WTC11 (cell line): ENCODE measurements at regions not wholly inside any gene's neighbourhood (a gene's known extent, or its start where the extent isn't known, plus 50 kb on each side); places are given as distances from the start of the nearest gene placed in this dataset.
A peak's percentile ranks its signal among the peaks of the same experiment; 100 is the strongest.

Experiments
- ATAC-seq: fragments of 200-7000 bp; cut with Tn5 transposase; 2 replicates; pipeline ENCODE4 v1.10.0; 2021; ENCODE audit warnings: mild to moderate bottlenecking, moderate library complexity
- CTCF ChIA-PET: fragments of 300-600 bp; sonication (Branson Sonifier 250); formaldehyde crosslinking; loops from one replicate; lab custom pipeline; 2021; ENCODE audit warnings: antibody characterized with exemption; lab: Charles Lee
- POLR2A ChIA-PET: fragments of 350-600 bp; sonication (Branson Sonifier 250); formaldehyde crosslinking; loops from one replicate; lab custom pipeline; 2021; ENCODE audit warnings: antibody characterized with exemption; lab: Charles Lee
- DNase-seq: peaks from one replicate; pipeline ENCODE4 v3.0.0; 2021; ENCODE audit warnings: low spot score
- H3K27ac Mint-ChIP-seq: 2 replicates; pipeline ENCODE4 v1.8.0; 2021; ENCODE audit warnings: mixed read lengths
- H3K27me3 Mint-ChIP-seq: 2 replicates; pipeline ENCODE4 v1.8.0; 2021; ENCODE audit warnings: low read depth, mild to moderate bottlenecking, moderate library complexity, mixed read lengths
- H3K36me3 Mint-ChIP-seq: 2 replicates; pipeline ENCODE4 v1.8.0; 2021; ENCODE audit warnings: mixed read lengths
- H3K4me1 Mint-ChIP-seq: 2 replicates; pipeline ENCODE4 v1.8.0; 2022; ENCODE audit warnings: mixed read lengths
- H3K4me3 Mint-ChIP-seq: 2 replicates; pipeline ENCODE4 v1.8.0; 2021; ENCODE audit warnings: mild to moderate bottlenecking, moderate library complexity, mixed read lengths
- H3K9me3 Mint-ChIP-seq: 2 replicates; pipeline ENCODE4 v1.8.0; 2021; ENCODE audit warnings: mixed read lengths
- CREM ChIP-seq: sonication (generic); formaldehyde crosslinking; IDR thresholded peaks from 2 replicates; pipeline ENCODE4 v1.8.1; 2022; ENCODE audit warnings: mild to moderate bottlenecking, missing genetic modification reagents, moderate library complexity
- IRF2 ChIP-seq: sonication (generic); formaldehyde crosslinking; IDR thresholded peaks from 2 replicates; pipeline ENCODE4 v1.8.0; 2022; ENCODE audit warnings: low read depth, missing genetic modification reagents, borderline replicate concordance
- KAT7 ChIP-seq: sonication (generic); formaldehyde crosslinking; IDR thresholded peaks from 2 replicates; pipeline ENCODE4 v1.8.1; 2023; ENCODE audit warnings: missing genetic modification reagents, mild to moderate bottlenecking, borderline replicate concordance
- MXD4 ChIP-seq: fragments of 250-450 bp; sonication (Bioruptor Pico); IDR thresholded peaks from 2 replicates; pipeline ENCODE4 v1.8.0; 2021; ENCODE audit warnings: mild to moderate bottlenecking, moderate library complexity, borderline replicate concordance
- NFYB ChIP-seq: sonication (generic); formaldehyde crosslinking; conservative IDR thresholded peaks from 2 replicates; pipeline ENCODE4 v1.8.0; 2022; ENCODE audit warnings: low read depth, missing genetic modification reagents
- NR2C2 ChIP-seq: sonication (generic); formaldehyde crosslinking; IDR thresholded peaks from 2 replicates; pipeline ENCODE4 v1.8.0; 2022; ENCODE audit warnings: mild to moderate bottlenecking, missing genetic modification reagents
- OVOL2 ChIP-seq: fragments of 250-450 bp; sonication (Bioruptor Pico); IDR thresholded peaks from 2 replicates; pipeline ENCODE4 v1.9.0; 2021; ENCODE audit warnings: mild to moderate bottlenecking, borderline replicate concordance
- PRRX2 ChIP-seq: fragments of 250-450 bp; sonication (Bioruptor Pico); IDR thresholded peaks from 2 replicates; pipeline ENCODE4 v1.8.0; 2021; ENCODE audit warnings: mild to moderate bottlenecking
- SP1 ChIP-seq: sonication (generic); formaldehyde crosslinking; conservative IDR thresholded peaks from 2 replicates; pipeline ENCODE4 v1.8.1; 2022; ENCODE audit warnings: missing genetic modification reagents
- ZNF416 ChIP-seq: fragments of 250-450 bp; sonication (Bioruptor Pico); IDR thresholded peaks from 2 replicates; pipeline ENCODE4 v1.9.0; 2021; ENCODE audit warnings: mild to moderate bottlenecking, inconsistent platforms
- TF ChIP-seq, protein P1 (sequence below): sonication (generic); formaldehyde crosslinking; IDR thresholded peaks from 2 replicates; pipeline ENCODE4 v1.8.0; 2022; ENCODE audit warnings: missing genetic modification reagents
- TF ChIP-seq, protein P2 (sequence below): sonication (generic); formaldehyde crosslinking; IDR thresholded peaks from 2 replicates; pipeline ENCODE4 v1.8.1; 2023; ENCODE audit warnings: mild to moderate bottlenecking, missing genetic modification reagents
- TF ChIP-seq, protein P3 (sequence below): sonication (generic); formaldehyde crosslinking; IDR thresholded peaks from 2 replicates; pipeline ENCODE4 v1.8.1; 2022; ENCODE audit warnings: mild to moderate bottlenecking, missing genetic modification reagents, moderate library complexity, borderline replicate concordance
- TF ChIP-seq, protein P4 (sequence below): sonication (generic); formaldehyde crosslinking; conservative IDR thresholded peaks from 2 replicates; pipeline ENCODE4 v1.8.1; 2023; ENCODE audit warnings: mild to moderate bottlenecking, low read depth, missing genetic modification reagents, moderate library complexity
- TF ChIP-seq, protein P5 (sequence below): sonication (generic); formaldehyde crosslinking; IDR thresholded peaks from 2 replicates; pipeline ENCODE4 v1.8.0; 2022; ENCODE audit warnings: mild to moderate bottlenecking, missing genetic modification reagents

DNA sequence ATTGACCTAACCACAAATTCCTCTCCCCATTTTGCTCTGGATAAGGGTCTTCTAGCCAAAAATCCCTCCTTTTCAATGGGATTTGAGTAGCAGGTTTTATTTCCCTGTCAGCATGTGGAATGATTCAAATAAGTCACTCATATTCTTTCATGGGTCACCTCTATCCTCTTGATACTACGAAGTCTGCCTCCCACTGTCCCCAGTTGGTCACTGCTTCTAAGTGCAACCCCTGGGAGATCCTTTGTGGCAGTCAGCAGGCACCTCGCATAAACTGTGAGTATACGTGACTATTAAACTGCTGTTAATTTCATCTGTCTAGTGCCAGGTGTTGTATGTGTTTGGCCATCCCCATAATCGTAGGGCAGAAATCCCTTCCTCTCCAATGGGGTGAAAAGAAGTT is 1667.9 kb upstream of the PCDH7 start:
- ChIA-PET POLR2A (no interaction called here), CTCF (no interaction called here)
- Mint-ChIP-seq H3K36me3 (peaks cover 6% of the 10 kb centered on the region), H3K9me3 (peaks cover 12% of the 10 kb centered on the region), H3K4me1 (peaks cover 34% of the 10 kb centered on the region), H3K27ac (no peak overlapping the region), H3K4me3 (no peak overlapping the region), H3K27me3 (no peaks in the 10 kb centered on the region)
- DNase-seq (peak; percentile 13), ATAC-seq (peak; percentile 86)
- TF ChIP-seq, protein P1, sequence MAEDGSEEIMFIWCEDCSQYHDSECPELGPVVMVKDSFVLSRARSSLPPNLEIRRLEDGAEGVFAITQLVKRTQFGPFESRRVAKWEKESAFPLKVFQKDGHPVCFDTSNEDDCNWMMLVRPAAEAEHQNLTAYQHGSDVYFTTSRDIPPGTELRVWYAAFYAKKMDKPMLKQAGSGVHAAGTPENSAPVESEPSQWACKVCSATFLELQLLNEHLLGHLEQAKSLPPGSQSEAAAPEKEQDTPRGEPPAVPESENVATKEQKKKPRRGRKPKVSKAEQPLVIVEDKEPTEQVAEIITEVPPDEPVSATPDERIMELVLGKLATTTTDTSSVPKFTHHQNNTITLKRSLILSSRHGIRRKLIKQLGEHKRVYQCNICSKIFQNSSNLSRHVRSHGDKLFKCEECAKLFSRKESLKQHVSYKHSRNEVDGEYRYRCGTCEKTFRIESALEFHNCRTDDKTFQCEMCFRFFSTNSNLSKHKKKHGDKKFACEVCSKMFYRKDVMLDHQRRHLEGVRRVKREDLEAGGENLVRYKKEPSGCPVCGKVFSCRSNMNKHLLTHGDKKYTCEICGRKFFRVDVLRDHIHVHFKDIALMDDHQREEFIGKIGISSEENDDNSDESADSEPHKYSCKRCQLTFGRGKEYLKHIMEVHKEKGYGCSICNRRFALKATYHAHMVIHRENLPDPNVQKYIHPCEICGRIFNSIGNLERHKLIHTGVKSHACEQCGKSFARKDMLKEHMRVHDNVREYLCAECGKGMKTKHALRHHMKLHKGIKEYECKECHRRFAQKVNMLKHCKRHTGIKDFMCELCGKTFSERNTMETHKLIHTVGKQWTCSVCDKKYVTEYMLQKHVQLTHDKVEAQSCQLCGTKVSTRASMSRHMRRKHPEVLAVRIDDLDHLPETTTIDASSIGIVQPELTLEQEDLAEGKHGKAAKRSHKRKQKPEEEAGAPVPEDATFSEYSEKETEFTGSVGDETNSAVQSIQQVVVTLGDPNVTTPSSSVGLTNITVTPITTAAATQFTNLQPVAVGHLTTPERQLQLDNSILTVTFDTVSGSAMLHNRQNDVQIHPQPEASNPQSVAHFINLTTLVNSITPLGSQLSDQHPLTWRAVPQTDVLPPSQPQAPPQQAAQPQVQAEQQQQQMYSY (CRISPR knock-in tag), result no peak

DNA sequence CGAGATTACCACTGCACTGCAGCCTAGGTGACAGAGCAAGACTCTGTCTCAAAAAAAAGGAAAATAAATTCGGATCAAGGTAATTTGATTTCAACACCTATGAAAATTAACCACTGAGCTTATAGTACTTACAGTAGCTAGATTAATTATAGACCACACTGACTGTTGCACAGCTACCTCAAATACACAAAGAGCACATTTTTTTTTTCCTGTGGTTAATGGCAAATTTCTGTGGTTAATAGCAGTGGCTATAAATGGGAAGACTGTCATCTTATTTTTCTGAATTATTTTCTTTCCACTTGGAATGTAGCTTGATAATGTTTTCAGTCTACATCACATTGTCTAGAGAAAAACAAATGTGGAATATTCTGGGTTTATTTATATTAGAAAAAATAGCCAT is 1661.6 kb upstream of the PCDH7 start:
- POLR2A ChIA-PET, result no interaction called here
- H3K27me3 Mint-ChIP-seq, result no peaks in the 10 kb centered on the region
- CTCF ChIA-PET, result no interaction called here
- ATAC-seq (no peak), DNase-seq (no peak)
- peaks cover 3% of the 10 kb centered on the region; the same call in 1 of the 2 replicates for H3K9me3 Mint-ChIP-seq
- no peaks in the 10 kb centered on the region for H3K4me1 Mint-ChIP-seq
- no peaks in the 10 kb centered on the region for H3K36me3 Mint-ChIP-seq
- H3K27ac Mint-ChIP-seq, result no peak overlapping the region
- TF ChIP-seq MXD4 (CRISPR knock-in tag), result no peak
- TF ChIP-seq KAT7 (CRISPR knock-in tag), result no peak
- TF ChIP-seq, protein P2, sequence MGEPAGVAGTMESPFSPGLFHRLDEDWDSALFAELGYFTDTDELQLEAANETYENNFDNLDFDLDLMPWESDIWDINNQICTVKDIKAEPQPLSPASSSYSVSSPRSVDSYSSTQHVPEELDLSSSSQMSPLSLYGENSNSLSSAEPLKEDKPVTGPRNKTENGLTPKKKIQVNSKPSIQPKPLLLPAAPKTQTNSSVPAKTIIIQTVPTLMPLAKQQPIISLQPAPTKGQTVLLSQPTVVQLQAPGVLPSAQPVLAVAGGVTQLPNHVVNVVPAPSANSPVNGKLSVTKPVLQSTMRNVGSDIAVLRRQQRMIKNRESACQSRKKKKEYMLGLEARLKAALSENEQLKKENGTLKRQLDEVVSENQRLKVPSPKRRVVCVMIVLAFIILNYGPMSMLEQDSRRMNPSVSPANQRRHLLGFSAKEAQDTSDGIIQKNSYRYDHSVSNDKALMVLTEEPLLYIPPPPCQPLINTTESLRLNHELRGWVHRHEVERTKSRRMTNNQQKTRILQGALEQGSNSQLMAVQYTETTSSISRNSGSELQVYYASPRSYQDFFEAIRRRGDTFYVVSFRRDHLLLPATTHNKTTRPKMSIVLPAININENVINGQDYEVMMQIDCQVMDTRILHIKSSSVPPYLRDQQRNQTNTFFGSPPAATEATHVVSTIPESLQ (CRISPR knock-in tag), result no peak
- H3K4me3 Mint-ChIP-seq, result no peak overlapping the region

DNA sequence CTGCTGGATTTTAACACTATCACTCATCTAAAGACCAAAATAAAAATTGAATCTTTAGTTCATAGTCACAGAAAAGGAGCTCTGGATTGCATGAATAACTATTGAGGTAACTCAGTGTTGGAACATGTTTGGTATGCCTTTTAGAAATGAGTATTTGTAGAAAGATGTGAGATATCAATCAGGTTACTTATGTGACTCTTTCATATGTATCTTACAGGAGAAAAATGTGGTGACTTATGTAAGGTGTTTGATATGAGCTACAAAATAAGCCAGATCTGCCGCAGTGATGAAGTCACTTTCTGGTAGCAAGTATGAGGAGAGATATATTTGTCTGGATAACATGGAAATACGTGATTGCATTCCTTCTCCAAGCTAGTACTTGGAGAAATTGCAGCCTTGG is 1653.3 kb upstream of the PCDH7 start:
- CTCF ChIA-PET, result no interaction called here

More for the DNA sequence above, 1653.3 kb upstream of the PCDH7 start:
- Mint-ChIP-seq H3K4me1 (0 out of 2 replicates have a peak, but pooled peaks cover 3% of the 10 kb centered on the region), H3K9me3 (peaks cover 23% of the 10 kb centered on the region), H3K36me3 (peaks cover 3% of the 10 kb centered on the region; the same call in 1 of the 2 replicates), H3K27me3 (no peaks in the 10 kb centered on the region), H3K27ac (no peak overlapping the region), H3K4me3 (no peak overlapping the region)
- no peak for DNase-seq
- ATAC-seq, result no peak
- TF ChIP-seq, protein P3, sequence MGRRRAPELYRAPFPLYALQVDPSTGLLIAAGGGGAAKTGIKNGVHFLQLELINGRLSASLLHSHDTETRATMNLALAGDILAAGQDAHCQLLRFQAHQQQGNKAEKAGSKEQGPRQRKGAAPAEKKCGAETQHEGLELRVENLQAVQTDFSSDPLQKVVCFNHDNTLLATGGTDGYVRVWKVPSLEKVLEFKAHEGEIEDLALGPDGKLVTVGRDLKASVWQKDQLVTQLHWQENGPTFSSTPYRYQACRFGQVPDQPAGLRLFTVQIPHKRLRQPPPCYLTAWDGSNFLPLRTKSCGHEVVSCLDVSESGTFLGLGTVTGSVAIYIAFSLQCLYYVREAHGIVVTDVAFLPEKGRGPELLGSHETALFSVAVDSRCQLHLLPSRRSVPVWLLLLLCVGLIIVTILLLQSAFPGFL (CRISPR knock-in tag), result no peak
- TF ChIP-seq, protein P4, sequence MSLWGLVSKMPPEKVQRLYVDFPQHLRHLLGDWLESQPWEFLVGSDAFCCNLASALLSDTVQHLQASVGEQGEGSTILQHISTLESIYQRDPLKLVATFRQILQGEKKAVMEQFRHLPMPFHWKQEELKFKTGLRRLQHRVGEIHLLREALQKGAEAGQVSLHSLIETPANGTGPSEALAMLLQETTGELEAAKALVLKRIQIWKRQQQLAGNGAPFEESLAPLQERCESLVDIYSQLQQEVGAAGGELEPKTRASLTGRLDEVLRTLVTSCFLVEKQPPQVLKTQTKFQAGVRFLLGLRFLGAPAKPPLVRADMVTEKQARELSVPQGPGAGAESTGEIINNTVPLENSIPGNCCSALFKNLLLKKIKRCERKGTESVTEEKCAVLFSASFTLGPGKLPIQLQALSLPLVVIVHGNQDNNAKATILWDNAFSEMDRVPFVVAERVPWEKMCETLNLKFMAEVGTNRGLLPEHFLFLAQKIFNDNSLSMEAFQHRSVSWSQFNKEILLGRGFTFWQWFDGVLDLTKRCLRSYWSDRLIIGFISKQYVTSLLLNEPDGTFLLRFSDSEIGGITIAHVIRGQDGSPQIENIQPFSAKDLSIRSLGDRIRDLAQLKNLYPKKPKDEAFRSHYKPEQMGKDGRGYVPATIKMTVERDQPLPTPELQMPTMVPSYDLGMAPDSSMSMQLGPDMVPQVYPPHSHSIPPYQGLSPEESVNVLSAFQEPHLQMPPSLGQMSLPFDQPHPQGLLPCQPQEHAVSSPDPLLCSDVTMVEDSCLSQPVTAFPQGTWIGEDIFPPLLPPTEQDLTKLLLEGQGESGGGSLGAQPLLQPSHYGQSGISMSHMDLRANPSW (CRISPR knock-in tag), result no peak
- TF ChIP-seq ZNF416 (CRISPR knock-in tag) (no peak), SP1 (no peak), NFYB (no peak), PRRX2 (CRISPR knock-in tag) (no peak), NR2C2 (no peak), IRF2 (CRISPR knock-in tag) (no peak), CREM (CRISPR knock-in tag) (no peak), OVOL2 (no peak)
- TF ChIP-seq, protein P5, sequence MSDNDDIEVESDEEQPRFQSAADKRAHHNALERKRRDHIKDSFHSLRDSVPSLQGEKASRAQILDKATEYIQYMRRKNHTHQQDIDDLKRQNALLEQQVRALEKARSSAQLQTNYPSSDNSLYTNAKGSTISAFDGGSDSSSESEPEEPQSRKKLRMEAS (CRISPR knock-in tag), result no peak
- TF ChIP-seq, protein P1 (CRISPR knock-in tag), result no peak
- POLR2A ChIA-PET, result no interaction called here
